Muscle of leg (tissue), 3 donors: ENCODE measurements at regions not wholly inside any gene's neighbourhood (a gene's known extent, or its start where the extent isn't known, plus 50 kb on each side); places are given as distances from the start of the nearest gene placed in this dataset.
"Not testable (repeated sequence)": the region's sequence is repeated elsewhere in the genome, so short reads cannot be mapped to it uniquely, and the experiment has no call there.

Experiments used
- DNase-seq: peaks from one replicate; pipeline ENCODE4 v3.0.0; 2013
- H3K27ac ChIP-seq: one replicate; pipeline ENCODE4 v1.5.1; 2013; ENCODE audit warnings: mild to moderate bottlenecking, low read length, control low read depth
- H3K27me3 ChIP-seq: one replicate; pipeline ENCODE4 v1.6.1; 2013; ENCODE audit warnings: low read length; ENCODE audit not compliant: control insufficient read depth, insufficient read depth
- H3K36me3 ChIP-seq: one replicate; pipeline ENCODE4 v1.6.1; 2013; ENCODE audit warnings: low read length; ENCODE audit not compliant: control insufficient read depth, insufficient read depth
- H3K4me1 ChIP-seq: one replicate; pipeline ENCODE4 v1.6.1; 2013; ENCODE audit warnings: low read length; ENCODE audit not compliant: control insufficient read depth, insufficient read depth
- H3K4me3 ChIP-seq: one replicate; pipeline ENCODE4 v1.5.1; 2013; ENCODE audit warnings: low read length, control low read depth
- H3K9me3 ChIP-seq: replicated peaks from 2 replicates; pipeline ENCODE4 v1.6.1; 2013; ENCODE audit warnings: low read depth, low read length; ENCODE audit not compliant: control insufficient read depth
- WGBS: methylation state at CpG from one replicate; pipeline ENCODE4 v1.1.5; 2013; ENCODE audit warnings: missing lambda C conversion rate; ENCODE audit not compliant: insufficient coverage; 5-methylcytosine and 5-hydroxymethylcytosine counted together

- Histone ChIP-seq H3K36me3 (no peaks in the 10 kb centered on the region), H3K27ac (no peak overlapping the region), H3K27me3 (no peaks in the 10 kb centered on the region), H3K9me3 (no peaks in the 10 kb centered on the region), H3K4me1 (no peaks in the 10 kb centered on the region), H3K4me3 (no peak overlapping the region)
- WGBS, result no CpG with 5 or more reads among the region's 3 CpGs
- no peak for DNase-seq
These were observed 167.3 kb upstream of the NANOGP8 start for GRCh38 chr15:35252351-35252865.

- Histone ChIP-seq H3K27ac (no peak overlapping the region), H3K9me3 (no peaks in the 10 kb centered on the region), H3K27me3 (no peaks in the 10 kb centered on the region), H3K4me3 (no peak overlapping the region), H3K4me1 (no peaks in the 10 kb centered on the region), H3K36me3 (no peaks in the 10 kb centered on the region)
- no peak for DNase-seq
These were observed 162.1 kb upstream of the NANOGP8 start for GRCh38 chr15:35247150-35247549.

- no peak for DNase-seq
- H3K4me3 ChIP-seq, result no peak overlapping the region
- H3K27ac ChIP-seq, result no peak overlapping the region
- H3K27me3 ChIP-seq, result no peaks in the 10 kb centered on the region
- no CpG with 5 or more reads among the region's 4 CpGs for WGBS
- H3K4me1 ChIP-seq, result no peaks in the 10 kb centered on the region
- H3K9me3 ChIP-seq, result no peaks in the 10 kb centered on the region
- no peaks in the 10 kb centered on the region for H3K36me3 ChIP-seq
These were observed 161.4 kb upstream of the NANOGP8 start for GRCh38 chr15:35246451-35246850.

- H3K4me1 ChIP-seq, H3K4me3 ChIP-seq, H3K27ac ChIP-seq, H3K27me3 ChIP-seq, DNase-seq, H3K36me3 ChIP-seq, H3K9me3 ChIP-seq: not testable (repeated sequence)
- no CpG with 5 or more reads among the region's 2 CpGs for WGBS
These were observed 160.6 kb upstream of the NANOGP8 start for GRCh38 chr15:35245681-35246080.

DNA sequence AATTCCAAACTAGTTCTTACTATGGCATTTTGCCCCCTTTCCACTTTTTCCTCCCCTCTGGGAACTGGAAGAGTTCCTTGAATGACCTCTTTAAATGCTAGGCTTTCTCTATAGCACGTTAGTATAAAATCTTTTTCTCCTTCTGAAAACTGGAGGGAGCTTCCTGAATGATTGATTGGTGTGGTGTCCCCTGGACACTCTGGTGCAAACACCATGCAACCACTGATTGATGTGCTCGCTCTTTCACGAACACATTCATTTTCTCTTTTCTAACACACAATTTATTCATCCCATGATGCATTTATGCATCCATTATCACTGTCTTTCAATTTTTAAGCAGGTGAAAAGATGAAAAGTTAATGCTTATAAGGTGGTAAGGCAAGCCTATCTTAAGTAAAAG, 159.1 kb upstream of the NANOGP8 start:
- Histone ChIP-seq H3K36me3 (no peaks in the 10 kb centered on the region), H3K9me3 (no peaks in the 10 kb centered on the region), H3K4me1 (no peaks in the 10 kb centered on the region), H3K27ac (no peak overlapping the region), H3K4me3 (no peak overlapping the region), H3K27me3 (no peaks in the 10 kb centered on the region)
- no peak for DNase-seq
- WGBS, result no CpG with 5 or more reads among the region's 3 CpGs

- H3K27ac ChIP-seq, result no peak overlapping the region
- no peak for DNase-seq
- H3K36me3 ChIP-seq, result no peaks in the 10 kb centered on the region
- no peak overlapping the region for H3K4me3 ChIP-seq
- no peaks in the 10 kb centered on the region for H3K4me1 ChIP-seq
- WGBS, result no CpG with 5 or more reads among the region's 3 CpGs
- no peaks in the 10 kb centered on the region for H3K27me3 ChIP-seq
- no peaks in the 10 kb centered on the region for H3K9me3 ChIP-seq
These were observed 158.7 kb upstream of the NANOGP8 start for GRCh38 chr15:35243758-35244157.

DNA sequence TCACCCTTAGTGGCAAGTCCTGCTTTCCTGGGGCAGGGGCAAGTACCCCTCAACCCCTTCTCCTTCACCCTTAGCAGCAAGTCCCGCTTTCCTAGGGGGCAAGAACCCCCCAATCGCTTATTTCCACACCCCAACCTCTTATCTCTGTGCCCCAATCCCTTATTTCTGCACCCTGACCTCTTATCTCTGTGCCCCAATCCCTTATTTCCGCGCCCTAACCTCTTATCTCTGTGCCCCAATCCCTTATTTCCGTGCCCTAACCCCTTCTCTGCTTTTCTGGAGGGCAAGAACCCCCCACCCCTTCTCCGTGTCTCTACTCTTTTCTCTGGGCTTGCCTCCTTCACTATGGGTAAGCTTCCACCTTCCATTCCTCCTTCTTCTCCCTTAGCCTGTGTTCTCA, 154.6 kb upstream of the NANOGP8 start:
- no CpG with 5 or more reads among the region's 6 CpGs for WGBS
- not testable (repeated sequence) for H3K4me3 ChIP-seq, H3K36me3 ChIP-seq, DNase-seq, H3K4me1 ChIP-seq, H3K27ac ChIP-seq, H3K9me3 ChIP-seq, H3K27me3 ChIP-seq

DNA sequence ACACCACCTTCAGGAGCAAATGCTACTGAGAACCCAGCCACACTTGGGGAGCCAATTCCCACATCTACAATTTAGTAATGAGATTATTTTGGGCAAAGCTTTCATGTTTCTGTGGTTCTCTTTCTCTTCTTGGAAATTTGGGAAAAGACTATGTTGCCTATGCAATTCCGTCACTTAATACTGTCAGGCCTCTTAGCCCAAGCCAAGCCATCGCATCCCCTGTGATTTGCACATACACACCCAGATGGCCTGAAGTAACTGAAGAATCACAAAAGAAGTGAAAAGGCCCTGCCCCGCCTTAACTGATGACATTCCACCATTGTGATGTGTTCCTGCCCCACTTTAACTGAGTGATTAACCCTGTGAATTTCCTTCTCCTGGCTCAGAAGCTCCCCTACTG, 153.4 kb upstream of the NANOGP8 start:
- not testable (repeated sequence) for DNase-seq, H3K36me3 ChIP-seq, H3K4me3 ChIP-seq, H3K4me1 ChIP-seq, H3K27me3 ChIP-seq, H3K27ac ChIP-seq, H3K9me3 ChIP-seq
- no CpG with 5 or more reads among the region's 3 CpGs for WGBS

DNA sequence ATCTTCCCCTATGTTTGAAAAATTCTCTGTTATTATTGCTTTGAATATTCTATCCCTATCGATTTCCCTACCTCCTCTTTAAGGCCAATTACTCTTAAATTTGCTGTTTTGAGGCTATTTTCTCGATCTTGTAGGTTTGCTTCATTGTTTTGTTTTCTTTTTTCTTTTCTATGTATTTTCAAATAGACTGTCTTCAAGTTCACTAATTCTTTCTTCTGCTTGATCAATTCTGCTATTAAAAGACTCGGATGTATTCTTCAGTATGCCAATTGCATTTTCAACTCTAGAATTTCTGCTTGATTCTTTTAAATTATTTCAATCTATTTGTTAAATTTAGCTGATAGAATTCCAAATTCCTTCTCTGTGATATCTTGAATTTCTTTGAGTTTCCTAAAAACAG, 144.0 kb upstream of the NANOGP8 start:
- no CpG with 5 or more reads among the region's 3 CpGs for WGBS
- DNase-seq, result no peak
- H3K4me1 ChIP-seq, result no peaks in the 10 kb centered on the region
- no peak overlapping the region for H3K27ac ChIP-seq
- H3K4me3 ChIP-seq, result no peak overlapping the region
- H3K27me3 ChIP-seq, result no peaks in the 10 kb centered on the region
- no peaks in the 10 kb centered on the region for H3K36me3 ChIP-seq
- H3K9me3 ChIP-seq, result peaks cover 17% of the 10 kb centered on the region

- Histone ChIP-seq H3K4me3 (no peak overlapping the region), H3K27ac (no peak overlapping the region), H3K9me3 (no peaks in the 10 kb centered on the region), H3K4me1 (no peaks in the 10 kb centered on the region), H3K27me3 (no peaks in the 10 kb centered on the region), H3K36me3 (no peaks in the 10 kb centered on the region)
- no CpG with 5 or more reads among the region's 1 CpG for WGBS
- no peak for DNase-seq
These were observed 133.1 kb upstream of the NANOGP8 start for GRCh38 chr15:35218215-35218614.

DNA sequence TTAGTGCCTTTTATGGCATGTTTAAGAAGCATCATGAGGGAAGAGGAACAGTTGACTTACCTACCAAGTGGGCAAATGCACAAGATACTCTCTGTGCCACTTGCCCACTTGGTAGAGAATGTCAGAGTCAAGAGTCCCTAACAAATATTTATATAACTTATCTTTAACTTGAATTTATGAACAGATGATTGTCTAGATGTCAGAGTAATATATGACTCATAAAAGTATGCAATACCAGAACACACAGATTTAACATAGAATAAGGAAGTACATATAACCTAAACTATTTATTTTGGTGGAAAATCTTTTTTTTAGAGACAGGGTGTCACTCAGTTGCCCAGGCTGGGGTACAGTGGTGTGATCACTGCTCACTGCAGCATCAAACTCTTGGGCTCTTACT, 130.0 kb upstream of the NANOGP8 start:
- Histone ChIP-seq H3K4me3 (no peak overlapping the region), H3K27ac (no peak overlapping the region), H3K36me3 (no peaks in the 10 kb centered on the region), H3K27me3 (no peaks in the 10 kb centered on the region), H3K9me3 (no peaks in the 10 kb centered on the region), H3K4me1 (no peaks in the 10 kb centered on the region)
- DNase-seq, result no peak
